Peyer's patch (tissue), 4 donors: ENCODE measurements at regions not wholly inside any gene's neighbourhood (a gene's known extent, or its start where the extent isn't known, plus 50 kb on each side); places are given as distances from the start of the nearest gene placed in this dataset.

ENCODE experiments used
- POLR2A ChIP-seq, 2 donors: fragments of 450-650 bp; IDR thresholded peaks; one replicate each; pipeline ENCODE4 v1.5.1; 2017; ENCODE audit warnings: antibody characterized with exemption in 2 of 2, mild to moderate bottlenecking in 2 of 2, moderate library complexity in 2 of 2
- TF ChIP-seq, protein P1 (sequence below), 6 experiments: fragments of 450-650 bp in 4 of 6; fragments of 200-600 bp in 2 of 6; sonication (generic) in 1 of 6; IDR thresholded peaks; one replicate each; pipeline ENCODE4 v1.5.1; 2017 to 2019; ENCODE audit warnings: antibody characterized with exemption in 6 of 6, mild to moderate bottlenecking in 3 of 6, moderate library complexity in 1 of 6

DNA sequence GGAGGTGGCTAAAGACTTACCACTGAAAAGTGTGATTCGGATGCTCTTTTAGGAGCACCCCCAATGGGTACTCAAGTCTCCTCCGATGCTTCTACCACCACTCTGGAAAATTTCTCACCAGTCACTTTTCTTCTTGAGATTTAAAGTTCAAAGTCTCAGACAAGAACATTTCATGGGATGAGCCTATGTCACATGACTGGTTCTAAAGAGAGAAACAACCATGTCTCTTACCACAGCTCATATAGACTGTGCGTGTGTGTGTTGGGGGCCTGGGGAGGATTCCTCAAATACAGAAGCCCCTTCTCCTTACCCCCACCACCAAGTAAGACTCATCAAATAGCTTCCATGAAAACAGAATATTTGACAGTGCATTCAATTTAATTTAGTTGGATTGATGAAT is 181.7 kb upstream of the MIR17HG start:
- TF ChIP-seq, protein P1, sequence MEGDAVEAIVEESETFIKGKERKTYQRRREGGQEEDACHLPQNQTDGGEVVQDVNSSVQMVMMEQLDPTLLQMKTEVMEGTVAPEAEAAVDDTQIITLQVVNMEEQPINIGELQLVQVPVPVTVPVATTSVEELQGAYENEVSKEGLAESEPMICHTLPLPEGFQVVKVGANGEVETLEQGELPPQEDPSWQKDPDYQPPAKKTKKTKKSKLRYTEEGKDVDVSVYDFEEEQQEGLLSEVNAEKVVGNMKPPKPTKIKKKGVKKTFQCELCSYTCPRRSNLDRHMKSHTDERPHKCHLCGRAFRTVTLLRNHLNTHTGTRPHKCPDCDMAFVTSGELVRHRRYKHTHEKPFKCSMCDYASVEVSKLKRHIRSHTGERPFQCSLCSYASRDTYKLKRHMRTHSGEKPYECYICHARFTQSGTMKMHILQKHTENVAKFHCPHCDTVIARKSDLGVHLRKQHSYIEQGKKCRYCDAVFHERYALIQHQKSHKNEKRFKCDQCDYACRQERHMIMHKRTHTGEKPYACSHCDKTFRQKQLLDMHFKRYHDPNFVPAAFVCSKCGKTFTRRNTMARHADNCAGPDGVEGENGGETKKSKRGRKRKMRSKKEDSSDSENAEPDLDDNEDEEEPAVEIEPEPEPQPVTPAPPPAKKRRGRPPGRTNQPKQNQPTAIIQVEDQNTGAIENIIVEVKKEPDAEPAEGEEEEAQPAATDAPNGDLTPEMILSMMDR (IDR thresholded peaks at IDR 0.05): no peak
- TF ChIP-seq POLR2A (IDR thresholded peaks at IDR 0.05): no peak
